Fibroblast of skin of right biceps (primary cell): ENCODE measurements at regions not wholly inside any gene's neighbourhood (a gene's known extent, or its start where the extent isn't known, plus 50 kb on each side); places are given as distances from the start of the nearest gene placed in this dataset.

Source experiments
- DNase-seq: peaks from one replicate; pipeline ENCODE4 v3.0.0-alpha.2; 2013

DNA sequence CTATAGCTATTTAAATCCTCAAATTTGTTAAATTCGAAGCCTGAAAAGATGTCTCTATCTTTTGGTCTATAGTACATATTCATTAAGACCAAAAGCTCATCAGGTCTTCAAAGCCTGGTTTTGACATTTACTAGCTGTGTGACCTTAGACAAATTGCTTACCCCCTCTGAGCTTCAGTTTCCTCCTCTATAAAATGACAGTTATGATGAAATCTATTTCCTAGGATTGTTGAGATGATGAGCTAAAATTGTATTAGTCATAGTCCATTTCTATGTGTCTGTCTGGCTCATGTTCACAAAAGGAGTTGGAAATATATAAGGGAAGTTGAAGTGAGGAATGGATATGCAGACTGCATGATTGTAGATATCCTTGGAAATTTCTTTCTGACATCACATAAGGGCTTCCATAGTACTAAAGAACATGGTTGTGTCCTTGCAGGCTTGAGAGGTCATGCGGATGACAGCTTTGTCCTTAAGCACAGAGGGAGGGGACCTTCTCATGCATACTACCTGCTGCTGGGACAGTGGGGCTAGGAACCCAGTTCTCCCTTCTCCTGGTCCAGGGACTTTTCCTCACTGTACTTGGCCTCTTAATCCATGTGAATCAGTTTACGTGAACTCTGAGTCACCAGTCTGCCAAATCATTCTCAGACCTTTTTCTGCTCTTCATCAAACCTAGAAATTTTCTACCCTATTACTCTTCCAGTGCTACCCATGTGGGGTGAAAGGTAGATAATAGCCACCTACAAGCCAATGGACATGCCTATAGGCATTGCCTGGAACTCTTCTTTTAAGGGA lies 487.5 kb upstream of the SALL1 start:
- peak; percentile 39 for DNase-seq

DNA sequence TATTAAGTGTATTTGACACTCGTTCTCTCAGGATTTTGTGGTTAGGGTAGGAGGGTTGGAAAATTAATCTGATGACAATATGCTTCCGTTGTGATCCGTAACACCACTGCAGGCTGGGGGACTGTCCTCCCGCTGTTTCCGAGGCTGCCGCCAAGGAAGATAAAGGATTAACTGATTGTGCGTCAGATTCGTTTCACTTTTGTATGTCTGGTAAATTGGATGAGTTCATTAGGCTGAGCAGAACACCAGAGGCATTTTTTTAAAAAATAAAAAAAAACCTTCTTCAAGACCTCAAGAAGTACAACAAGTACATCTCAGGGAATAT lies 486.7 kb upstream of the SALL1 start:
- peak; percentile 53 for DNase-seq

DNA sequence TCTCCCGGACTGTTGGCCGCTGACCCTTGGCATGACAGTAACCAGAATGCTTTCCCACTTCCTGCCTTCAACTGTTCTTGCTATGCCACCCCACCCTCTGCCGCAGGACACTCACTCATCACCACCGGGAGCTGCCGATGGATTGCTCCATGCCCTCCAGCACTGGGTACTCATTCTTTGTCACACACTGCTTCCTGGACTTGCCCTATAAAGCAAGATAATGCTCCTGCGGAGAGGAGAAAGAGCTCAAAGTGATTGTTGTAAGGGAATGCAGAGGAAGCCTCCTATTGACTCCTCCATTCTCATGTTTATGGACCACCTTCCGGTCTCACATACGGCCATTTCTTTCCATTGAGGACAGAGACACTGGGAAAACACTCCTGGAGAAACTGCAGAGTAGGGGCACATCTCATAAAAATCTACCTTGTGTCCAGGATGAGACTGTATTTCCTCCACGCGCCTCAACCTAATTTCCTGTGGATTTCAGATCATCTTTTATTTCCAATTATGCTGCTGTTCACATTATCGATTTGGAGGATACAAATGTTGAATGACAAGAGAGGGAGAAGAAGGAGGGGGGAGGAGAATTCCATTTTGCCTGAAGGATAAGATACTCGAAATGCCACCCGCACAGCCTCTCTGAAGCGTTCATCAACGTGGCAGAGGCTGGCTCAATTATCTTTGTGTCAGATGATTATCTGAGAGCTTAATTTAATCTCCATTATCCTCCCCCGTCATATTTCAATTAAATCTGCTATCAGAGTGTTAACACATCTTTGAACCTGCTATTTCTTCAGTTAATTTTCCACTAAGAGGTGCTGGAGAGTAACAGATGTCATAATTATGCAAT lies 486.1 kb upstream of the SALL1 start:
- no peak for DNase-seq

DNA sequence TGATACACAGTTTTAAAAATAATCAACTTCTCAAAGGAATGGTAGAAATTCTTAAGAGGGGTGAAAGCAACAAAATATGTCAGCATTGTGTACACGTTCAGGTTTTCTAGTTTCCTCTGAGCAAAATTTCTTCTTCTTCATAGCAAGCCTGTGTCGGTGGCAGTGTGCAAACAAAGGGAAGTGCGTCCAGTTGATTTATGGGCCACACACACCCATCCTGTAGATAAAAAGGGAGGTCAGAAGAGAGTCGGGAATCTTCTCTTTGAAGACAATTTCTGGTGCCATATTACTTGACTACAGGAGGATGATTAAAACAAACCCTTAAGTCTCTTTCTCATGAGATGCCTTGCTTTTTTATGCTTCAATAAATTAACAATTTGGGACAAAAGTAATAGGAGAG lies 484.1 kb upstream of the SALL1 start:
- DNase-seq, result no peak

DNA sequence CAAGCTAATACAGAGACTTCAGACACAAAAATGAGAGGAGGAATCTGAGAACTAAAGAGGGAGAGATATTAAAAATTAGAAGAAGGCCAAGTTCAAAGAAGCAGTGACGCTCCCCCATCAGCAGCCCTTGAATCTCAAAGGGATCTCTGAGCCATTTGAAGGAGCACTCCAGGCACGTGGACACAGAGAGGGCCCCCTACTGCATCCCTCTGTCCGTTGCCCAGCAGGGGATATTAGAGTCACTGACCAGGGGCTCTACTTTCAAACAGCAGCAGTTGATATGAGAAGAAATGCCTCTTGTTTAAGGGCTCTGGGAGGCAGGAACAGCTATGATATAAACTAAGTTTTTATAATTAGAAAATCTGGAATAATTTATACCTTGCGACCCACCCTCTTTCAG lies 479.0 kb upstream of the SALL1 start:
- DNase-seq, result no peak

DNA sequence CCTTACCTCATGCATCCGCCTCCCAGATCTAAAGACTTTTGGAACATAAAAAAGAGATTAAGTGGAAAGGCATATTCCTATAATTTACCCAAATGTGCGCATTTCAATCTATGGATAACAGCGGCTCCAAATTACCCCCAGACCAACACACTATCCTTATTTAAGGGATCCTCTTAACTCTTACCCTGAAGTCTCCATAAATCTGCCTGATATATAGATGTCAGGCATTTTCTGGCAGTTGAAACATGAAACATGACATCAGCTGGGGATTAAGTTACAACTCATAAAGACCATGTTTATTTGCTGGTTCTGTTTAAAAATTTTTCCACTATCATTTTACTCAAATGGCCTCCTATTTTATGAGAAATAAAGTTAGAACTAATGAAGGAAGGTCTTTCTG lies 478.5 kb upstream of the SALL1 start:
- no peak for DNase-seq

DNA sequence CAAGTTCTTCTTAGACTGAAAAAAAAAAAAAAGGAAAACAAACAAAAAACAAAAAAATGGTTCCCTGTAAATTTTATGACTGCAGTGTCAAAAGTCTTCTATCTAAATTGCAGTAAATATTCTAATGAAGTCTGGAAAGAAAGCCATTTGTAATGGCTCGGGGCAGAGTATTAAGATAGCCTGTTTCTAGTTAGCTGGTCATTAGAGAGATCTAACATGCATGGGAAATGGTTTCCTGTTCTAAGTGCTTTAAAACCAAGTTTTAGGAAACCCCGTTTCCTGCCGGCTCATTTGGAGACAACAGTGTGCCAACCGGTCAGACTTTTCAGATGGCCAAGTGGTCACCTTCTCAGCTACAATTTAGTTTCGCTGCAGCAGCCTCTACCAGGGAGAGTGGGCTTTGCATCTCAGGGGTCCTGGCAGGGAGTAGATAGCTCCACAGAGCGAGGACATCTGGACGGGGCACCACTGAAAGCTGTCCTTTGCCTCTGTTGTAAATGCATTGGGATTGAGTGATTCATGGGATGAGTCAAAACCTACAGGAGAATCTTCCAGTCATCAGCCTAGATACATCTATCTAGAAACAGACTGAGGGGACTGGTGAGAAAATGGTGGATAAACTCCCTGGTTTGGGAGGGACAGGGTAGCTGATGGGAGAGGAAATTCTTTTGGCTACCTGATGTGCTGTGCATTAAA lies 473.2 kb upstream of the SALL1 start:
- peak; percentile 60 for DNase-seq

DNA sequence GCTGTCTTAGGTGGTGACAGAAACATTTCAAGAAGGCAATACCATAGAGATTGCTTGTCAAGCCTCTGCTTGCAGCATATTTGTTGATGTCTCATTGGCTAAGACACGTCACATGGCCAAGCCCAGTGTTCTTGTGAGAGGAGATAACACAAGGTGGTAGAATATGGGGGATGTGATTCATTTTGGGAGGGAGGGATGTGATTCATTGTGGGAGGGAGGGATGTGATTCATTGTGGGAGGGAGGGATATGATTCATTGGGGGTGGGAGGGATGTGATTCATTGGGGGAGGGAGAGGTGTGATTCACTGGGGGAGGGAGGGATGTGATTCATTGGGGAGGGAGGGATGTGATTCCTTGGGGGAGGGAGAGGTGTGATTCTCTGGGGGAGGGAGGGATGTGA lies 470.5 kb upstream of the SALL1 start:
- DNase-seq, result peak; percentile 35

DNA sequence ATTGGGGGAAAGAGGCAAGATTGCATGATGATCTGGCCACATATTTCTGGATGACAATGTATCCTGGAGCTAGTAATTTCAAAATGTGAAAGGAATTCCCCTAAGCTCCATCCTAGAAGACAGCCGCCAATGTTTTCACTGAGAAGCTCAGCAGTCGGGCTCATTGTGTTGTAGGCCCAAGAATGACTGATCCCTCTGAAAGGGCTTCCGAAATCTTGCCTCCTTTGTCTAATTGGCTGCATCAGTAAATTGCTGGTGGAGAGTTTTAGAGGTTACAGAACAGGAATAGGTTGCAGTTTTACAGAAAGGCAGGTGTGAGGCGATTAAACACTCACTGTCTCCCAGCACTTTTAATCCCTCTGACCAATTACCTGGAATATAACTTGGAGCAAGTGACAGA lies 464.1 kb upstream of the SALL1 start:
- no peak for DNase-seq

DNA sequence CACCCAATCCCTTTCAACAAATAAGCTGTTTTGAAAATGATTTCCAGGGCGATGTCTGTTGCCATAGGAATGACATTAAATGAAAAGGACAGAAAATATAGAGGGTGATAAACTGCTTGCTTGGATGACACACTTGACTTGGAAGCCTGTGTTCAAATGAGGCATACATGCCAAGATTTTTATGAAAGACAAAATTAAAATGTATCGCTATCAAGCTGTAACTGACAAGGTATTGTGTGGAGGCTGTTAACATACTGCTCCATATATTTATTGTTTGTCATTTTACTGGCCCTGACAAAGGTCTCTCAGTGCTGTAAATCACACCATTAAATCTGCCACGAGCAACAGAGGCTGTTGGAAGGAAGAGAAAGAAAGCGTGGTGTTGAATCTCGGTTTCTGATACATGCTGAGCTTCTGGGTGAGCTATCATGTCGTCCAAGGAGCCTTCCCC lies 456.2 kb upstream of the SALL1 start:
- peak; percentile 12 for DNase-seq

DNA sequence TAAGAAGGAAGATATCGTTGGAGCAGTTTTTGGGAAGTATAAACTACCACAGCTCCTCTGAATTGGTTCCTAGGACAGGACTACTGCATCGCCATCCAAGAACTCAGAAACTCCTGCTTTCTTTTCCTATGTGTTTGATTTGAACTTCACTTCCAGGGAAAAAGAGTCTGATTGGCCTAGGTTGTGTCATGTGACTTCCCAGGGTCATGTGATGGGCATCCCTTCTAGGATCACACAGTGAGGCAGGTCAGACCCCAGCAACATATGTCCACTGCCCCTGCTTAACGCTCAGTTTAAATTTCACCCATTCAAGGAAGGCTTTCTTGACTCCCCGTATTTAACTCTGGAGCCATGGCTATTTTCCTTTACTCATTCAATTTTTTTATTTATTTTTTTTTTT lies 445.2 kb upstream of the SALL1 start:
- DNase-seq, result no peak

DNA sequence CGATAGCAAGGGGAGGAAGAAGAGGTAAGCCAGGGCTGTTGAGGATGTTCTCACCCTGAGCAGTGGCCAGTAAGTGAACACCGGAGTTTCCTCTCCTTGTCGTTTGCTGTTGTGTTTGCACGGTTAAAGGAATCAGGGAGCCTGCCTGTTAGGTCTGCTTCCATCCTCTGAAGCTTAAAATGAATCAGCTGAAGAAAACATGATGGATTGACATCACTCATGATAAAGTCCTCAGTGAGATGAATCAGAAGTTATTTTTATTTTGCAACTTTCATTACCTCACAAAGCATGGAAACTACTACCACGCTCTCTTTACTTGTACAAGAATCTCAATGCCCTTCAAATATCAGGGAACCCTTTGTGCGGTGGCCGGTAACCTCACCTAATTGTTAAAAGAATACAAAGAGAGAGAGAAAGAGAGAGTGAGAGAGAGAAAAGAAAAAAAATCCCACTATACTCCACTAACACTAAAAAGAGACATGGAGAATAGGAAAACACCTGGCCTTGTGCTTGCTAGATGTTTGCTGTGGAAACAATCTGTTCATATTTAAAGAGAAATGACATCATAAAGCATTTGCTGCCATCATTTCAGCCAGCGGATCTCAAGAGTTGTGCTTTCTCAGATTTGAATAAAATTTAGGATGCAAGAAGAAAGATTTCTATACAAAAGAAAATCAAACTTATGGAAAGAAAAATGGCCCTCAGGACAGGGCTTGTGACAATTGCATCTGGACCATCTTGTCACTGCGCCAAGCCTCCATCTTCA lies 441.6 kb upstream of the SALL1 start:
- no peak for DNase-seq

DNA sequence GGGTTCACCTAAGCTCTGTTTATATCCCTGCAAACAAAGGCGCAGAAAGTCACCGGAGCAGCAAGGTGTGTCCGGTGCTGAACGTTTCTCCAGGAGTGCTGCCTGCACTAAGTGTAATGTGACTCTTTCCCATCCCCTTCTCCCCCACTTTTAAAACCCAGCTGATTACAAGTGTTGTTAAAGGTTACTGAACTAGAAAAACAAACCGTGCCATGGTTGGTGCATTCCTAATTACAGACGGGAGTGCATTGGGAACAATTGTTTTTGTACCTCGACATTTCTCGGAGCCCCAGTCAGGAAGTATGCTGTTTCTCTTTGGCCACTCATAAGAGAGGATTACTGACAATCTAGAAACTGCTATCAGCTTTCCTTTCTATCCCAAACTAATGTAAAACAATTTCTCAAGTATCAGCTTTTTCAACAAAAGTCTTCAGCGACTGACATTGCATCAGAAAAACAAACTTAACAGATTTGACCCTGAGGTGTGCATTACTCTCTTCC lies 441.0 kb upstream of the SALL1 start:
- no peak for DNase-seq

DNA sequence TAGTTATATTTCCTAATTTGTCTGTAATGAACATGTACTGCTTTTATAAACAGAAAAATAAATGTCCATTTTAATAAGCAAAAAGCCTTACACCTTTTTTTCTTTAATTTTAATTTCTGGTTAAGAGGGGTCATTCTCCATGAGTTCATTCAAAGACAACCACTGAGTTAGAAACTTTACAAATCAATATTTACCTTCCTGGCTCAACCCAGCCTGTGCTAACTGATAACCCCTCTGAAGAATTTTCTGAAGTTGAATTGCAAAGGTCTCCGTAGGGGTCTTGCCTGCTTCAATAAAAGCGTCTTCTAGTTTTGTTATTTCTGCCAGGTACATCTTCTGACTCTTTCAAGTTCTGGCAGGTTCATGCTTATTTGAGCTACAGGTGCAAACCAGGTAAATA lies 440.4 kb upstream of the SALL1 start:
- no peak for DNase-seq

DNA sequence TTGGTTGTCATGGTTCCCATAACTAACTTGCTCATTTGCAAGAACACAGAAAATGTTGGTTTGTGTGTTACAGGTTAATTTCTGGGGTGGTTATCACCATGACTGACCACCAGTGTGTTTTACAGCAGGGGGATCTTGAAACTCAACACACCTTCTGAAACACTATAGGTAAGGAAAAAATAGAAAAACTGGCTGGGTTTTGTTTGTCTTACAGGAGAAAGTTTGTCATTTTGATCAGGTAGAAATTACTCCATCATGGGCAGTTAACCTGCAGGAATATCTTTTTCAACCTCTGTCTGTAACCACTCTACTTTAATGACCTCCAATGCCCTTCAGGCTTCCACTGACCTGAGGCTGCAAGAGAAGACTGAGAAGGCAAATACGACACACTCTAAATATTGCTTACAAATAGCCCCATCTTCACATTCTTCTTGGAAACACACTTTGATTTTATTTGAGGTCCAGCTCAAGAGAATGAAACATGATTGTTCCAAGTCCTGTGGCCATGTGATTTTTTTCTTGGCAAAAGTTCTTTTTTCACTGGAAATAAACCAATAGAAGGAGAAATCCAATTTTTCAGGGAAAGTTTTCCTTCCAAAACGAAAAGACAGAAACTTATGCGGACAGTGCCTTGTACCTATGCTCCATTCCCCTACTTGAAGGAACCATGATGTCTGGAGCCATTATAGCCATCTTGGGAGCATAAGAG lies 428.7 kb upstream of the SALL1 start:
- DNase-seq, result no peak

DNA sequence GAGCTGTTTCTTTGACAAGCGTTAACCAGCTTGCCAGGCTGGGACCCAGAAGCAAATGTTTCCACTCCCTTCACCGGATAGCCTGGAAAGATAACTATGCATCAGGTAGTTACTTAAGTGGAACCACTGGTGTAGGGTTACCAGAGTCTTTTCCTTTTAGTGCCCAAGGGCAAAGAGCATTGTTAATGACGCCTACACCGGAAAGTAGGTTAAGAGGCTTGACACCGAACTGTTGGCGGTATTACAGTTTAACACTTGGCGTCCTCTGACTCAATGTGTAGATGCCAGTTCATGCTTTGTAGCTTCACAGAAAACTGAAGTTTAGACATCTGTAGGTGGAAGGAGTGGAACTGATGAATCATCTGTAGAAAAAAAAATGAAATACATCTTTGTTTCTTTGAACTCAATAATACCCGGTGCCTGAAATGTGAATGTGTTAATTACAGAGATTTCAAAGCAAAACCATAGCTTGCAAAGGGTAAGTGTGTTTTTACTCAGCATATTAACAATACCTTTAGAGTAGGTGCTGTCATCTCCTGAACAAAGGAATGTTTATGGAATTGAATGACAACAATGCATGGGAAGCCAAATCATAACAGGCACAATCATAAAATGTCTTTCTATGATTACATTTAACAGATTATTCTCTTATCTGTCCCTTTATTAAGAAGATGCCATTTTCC lies 426.7 kb upstream of the SALL1 start:
- DNase-seq, result no peak

DNA sequence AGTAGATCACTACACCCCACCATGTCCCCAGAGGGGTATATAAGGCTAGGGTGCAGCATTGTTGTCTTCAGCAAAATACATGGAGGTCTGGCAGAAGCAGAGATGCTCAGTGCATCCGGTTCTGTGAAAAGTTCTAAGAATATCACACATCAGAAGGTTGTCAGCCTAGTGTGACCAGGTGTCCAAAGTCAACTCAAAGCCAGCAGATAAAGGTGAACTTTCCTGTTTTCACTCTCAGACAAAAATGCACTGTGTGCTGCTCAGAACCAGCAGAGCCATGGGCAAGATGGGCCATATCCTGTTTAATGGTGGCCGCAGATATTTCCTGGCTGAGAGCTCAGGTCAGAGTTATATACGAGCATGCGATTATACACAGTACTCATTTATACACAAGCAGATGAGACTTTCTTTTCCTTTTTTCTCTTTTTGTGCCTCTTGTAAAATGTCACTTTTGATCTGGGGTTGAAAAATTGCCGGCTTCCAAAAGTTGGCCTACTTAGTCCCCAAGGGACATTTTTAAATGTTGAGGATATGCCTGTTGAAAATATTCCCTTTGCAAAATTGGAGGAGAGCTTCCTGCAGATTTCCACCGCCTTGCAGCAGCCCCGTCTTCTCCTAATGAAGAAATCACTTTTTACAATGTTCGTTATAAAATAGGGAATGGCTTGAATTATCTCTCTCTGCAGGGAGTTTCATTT lies 425.6 kb upstream of the SALL1 start:
- no peak for DNase-seq

DNA sequence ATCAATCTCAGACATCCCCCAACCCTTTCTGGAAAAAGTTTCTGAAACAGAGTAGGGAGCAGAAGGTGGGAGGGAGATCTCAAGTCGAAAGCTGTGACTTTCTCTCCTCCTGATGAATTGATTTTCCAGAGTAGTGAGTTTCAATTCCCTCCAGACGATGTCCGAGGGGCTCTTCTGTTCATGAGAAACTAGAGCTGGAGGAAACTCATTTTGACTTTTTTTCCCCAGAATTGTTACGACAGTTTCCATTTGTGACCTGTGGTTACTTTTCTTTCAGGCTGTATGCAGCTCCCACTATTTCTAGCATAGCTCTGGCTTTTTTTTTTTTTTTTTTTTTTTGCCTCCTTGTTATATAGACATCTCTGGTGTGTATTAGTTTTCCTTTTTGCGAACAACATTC lies 422.1 kb upstream of the SALL1 start:
- DNase-seq, result no peak

DNA sequence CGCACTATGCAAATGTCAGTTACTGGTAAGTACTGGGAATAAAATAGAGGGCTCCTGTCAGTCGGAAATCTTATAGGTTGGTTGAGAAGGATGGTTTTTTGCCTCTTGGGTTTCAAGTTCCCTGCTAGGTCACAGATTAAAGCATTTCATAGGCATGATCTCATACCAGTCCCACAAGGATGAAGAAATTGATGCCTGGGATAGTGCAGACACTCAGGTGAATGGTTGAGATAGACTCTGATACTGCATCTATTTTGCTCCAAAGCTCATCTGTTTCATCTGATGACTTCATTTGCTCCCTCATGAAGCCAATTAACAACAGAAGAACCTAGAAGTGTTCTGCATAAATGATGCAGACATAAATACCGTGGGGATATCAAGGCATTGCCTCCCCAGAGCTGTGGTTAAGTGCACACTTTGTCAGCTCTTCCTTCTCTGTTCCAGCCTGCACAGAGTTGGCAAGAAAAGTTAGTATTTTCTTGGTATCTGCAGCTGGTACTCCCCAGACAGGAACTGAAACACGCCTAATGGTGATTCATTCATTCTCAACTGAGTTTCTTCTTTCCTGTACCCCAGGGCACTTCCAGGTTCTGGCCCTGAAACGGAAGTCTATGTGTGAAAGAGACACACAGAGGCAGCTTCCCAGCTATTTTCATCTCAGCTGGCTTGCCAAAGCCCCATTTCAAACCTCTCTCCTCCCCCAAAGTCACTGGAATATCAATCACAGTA lies 418.3 kb upstream of the SALL1 start:
- DNase-seq, result no peak

DNA sequence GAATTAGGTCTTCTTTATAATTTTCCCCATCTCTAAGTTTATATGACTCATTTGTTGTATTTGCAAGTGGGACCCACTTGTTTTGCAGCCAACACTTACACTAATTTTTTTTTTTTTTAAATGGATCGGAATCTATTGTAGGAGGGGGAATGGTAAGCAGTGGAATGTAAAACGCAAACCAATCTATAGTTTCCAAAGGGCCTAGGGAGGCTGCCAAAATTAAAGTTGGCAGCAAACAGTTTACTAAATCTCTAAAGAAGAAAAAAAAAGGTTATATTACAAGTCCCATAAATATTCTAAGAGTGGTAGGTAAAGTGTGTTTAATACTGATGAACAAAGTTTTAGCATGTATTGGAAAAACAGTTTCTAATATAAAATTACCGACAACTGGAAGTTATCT lies 416.8 kb upstream of the SALL1 start:
- no peak for DNase-seq
